HL-60 (cell line): ENCODE measurements at regions not wholly inside any gene's neighbourhood (a gene's known extent, or its start where the extent isn't known, plus 50 kb on each side); places are given as distances from the start of the nearest gene placed in this dataset.

Experiments used
- DNase-seq, 2 experiments: peaks; one replicate each; pipeline ENCODE4 v3.0.0-alpha.2; 2010 to 2020; ENCODE audit warnings: low read depth in 1 of 2, low spot score in 1 of 2
- H3K27ac ChIP-seq: fragments of 250-450 bp; sonication (Bioruptor Pico); replicated peaks from 2 replicates; pipeline ENCODE4 v1.5.1; 2020; ENCODE audit warnings: mild to moderate bottlenecking, moderate library complexity
- H3K27me3 ChIP-seq: fragments of 250-450 bp; sonication (Bioruptor Pico); 2 replicates; pipeline ENCODE4 v1.5.1; 2021; ENCODE audit warnings: mild to moderate bottlenecking, moderate library complexity; ENCODE audit not compliant: insufficient read depth, poor library complexity, severe bottlenecking
- H3K4me3 ChIP-seq: replicated peaks from 2 replicates; pipeline ENCODE4 v1.5.1; 2011; ENCODE audit warnings: mild to moderate bottlenecking, control low read depth, low read length; ENCODE audit not compliant: insufficient read depth
- CTCF ChIP-seq: IDR thresholded peaks from one replicate; pipeline ENCODE4 v1.5.1; 2011; ENCODE audit warnings: low read length, control low read depth, inconsistent platforms; ENCODE audit not compliant: insufficient read depth
- GABPA ChIP-seq: IDR thresholded peaks from 2 replicates; pipeline ENCODE4 v1.6.1; 2012; ENCODE audit warnings: low read depth
- POLR2AphosphoS5 ChIP-seq: IDR thresholded peaks from 2 replicates; pipeline ENCODE4 v1.6.1; 2012; ENCODE audit warnings: low read depth
- REST ChIP-seq: IDR thresholded peaks from 2 replicates; pipeline ENCODE4 v1.6.1; 2012; ENCODE audit warnings: low read depth; ENCODE audit not compliant: insufficient replicate concordance
- SPI1 ChIP-seq: IDR thresholded peaks from 2 replicates; pipeline ENCODE4 v1.6.1; 2012; ENCODE audit warnings: low read depth, mild to moderate bottlenecking, borderline replicate concordance

- H3K27me3 ChIP-seq = no peaks in the 10 kb centered on the region
- H3K4me3 ChIP-seq = no peak overlapping the region
- DNase-seq = no peak
- TF ChIP-seq REST (no peak), POLR2AphosphoS5 (no peak), CTCF (no peak), GABPA (no peak), SPI1 (no peak)
- no peak overlapping the region for H3K27ac ChIP-seq
Observed at GRCh38 chrX:95612350-95612749, 1072.3 kb upstream of the DIAPH2 start.

GRCh38 chrX:95622200-95622599 is 1062.4 kb upstream of the DIAPH2 start:
- no peak for DNase-seq
- Histone ChIP-seq H3K27ac (no peak overlapping the region), H3K4me3 (no peak overlapping the region), H3K27me3 (no peaks in the 10 kb centered on the region)
- no peak for TF ChIP-seq REST
- no peak for TF ChIP-seq CTCF
- TF ChIP-seq SPI1 = no peak

GRCh38 chrX:95626748-95627147 is 1057.9 kb upstream of the DIAPH2 start:
- TF ChIP-seq POLR2AphosphoS5 (no peak), SPI1 (no peak), GABPA (no peak), REST (no peak), CTCF (no peak)
- no peak for DNase-seq
- H3K27ac ChIP-seq = no peak overlapping the region
- no peaks in the 10 kb centered on the region for H3K27me3 ChIP-seq
- no peak overlapping the region for H3K4me3 ChIP-seq
